Transverse colon (tissue), 4 donors: ENCODE measurements at regions not wholly inside any gene's neighbourhood (a gene's known extent, or its start where the extent isn't known, plus 50 kb on each side); places are given as distances from the start of the nearest gene placed in this dataset.

Source experiments
- DNase-seq: peaks from one replicate; pipeline ENCODE4 v3.0.0-alpha.2; 2019
- H3K27ac ChIP-seq, 4 donors: fragments of 200-600 bp; sonication (generic); 2 replicates each; pipeline ENCODE4 v1.5.1; 2016 to 2018; ENCODE audit warnings: inconsistent platforms in 4 of 4
- H3K27me3 ChIP-seq: fragments of 200-600 bp; sonication (generic); 2 replicates; pipeline ENCODE4 v1.5.1; 2017; ENCODE audit warnings: inconsistent platforms
- H3K36me3 ChIP-seq, 4 donors: fragments of 200-600 bp; sonication (generic); 2 replicates each; pipeline ENCODE4 v1.5.1; 2017 to 2019; ENCODE audit warnings: inconsistent platforms in 4 of 4
- H3K4me1 ChIP-seq, 4 donors: fragments of 200-600 bp; sonication (generic); 2 replicates each; pipeline ENCODE4 v1.5.1; 2017 to 2020; ENCODE audit warnings: inconsistent platforms in 4 of 4
- H3K4me3 ChIP-seq, 4 donors: fragments of 200-600 bp; sonication (generic); 1 replicate in 1 of 4; 2 replicates in 3 of 4; pipeline versions ENCODE4 v1.5.1 to v1.6.1; 2017 to 2019; ENCODE audit warnings: inconsistent platforms in 4 of 4
- H3K9me3 ChIP-seq, 2 donors: fragments of 200-600 bp; sonication (generic); 2 replicates each; pipeline ENCODE4 v1.5.1; 2017 to 2019; ENCODE audit warnings: inconsistent platforms in 2 of 2
- EP300 ChIP-seq: sonication (generic); formaldehyde crosslinking; IDR thresholded peaks from one replicate; pipeline ENCODE4 v1.6.1; 2017; ENCODE audit warnings: antibody characterized with exemption, low read depth
- POLR2A ChIP-seq: fragments of 450-650 bp; IDR thresholded peaks from one replicate; pipeline ENCODE4 v1.6.1; 2016; ENCODE audit warnings: antibody characterized with exemption, mild to moderate bottlenecking, moderate library complexity
- POLR2AphosphoS5 ChIP-seq, 3 donors: sonication (generic); formaldehyde crosslinking; IDR thresholded peaks; one replicate each; pipeline ENCODE4 v1.6.1; 2016; ENCODE audit warnings: antibody characterized with exemption in 3 of 3
- WGBS, 2 donors: methylation state at CpG; one replicate each; pipeline ENCODE4 v1.1.5; 2018; ENCODE audit warnings: low coverage in 1 of 2; 5-methylcytosine and 5-hydroxymethylcytosine counted together
- in situ Hi-C, 4 donors: fragments of 200-750 bp; cut with MboI; loops; one replicate each; pipeline versions ENCODE4 v1.15.0 to v1.15.1; 2017; ENCODE audit warnings: low sequenced_read_pairs in 3 of 4, low pct_ligation_motif_present in 1 of 4, low pct_unique_long_range_greater_than_20kb in 1 of 4
- intact Hi-C: fragments of 100-400 bp; cut with DNase I; formaldehyde crosslinking; loops from one replicate; pipeline ENCODE4 v1.15.1; 2023; ENCODE audit warnings: low total_unique reads
- TF ChIP-seq, protein P1 (sequence below), 5 experiments: fragments of 200-600 bp in 3 of 5; fragments of 450-650 bp in 2 of 5; sonication (generic) in 3 of 5; IDR thresholded peaks; 1 replicate in 2 of 5; 2 replicates in 3 of 5; pipeline ENCODE4 v1.5.1; 2016 to 2017; ENCODE audit warnings: antibody characterized with exemption in 5 of 5, inconsistent platforms in 3 of 5, mild to moderate bottlenecking in 2 of 5, moderate library complexity in 1 of 5

DNA sequence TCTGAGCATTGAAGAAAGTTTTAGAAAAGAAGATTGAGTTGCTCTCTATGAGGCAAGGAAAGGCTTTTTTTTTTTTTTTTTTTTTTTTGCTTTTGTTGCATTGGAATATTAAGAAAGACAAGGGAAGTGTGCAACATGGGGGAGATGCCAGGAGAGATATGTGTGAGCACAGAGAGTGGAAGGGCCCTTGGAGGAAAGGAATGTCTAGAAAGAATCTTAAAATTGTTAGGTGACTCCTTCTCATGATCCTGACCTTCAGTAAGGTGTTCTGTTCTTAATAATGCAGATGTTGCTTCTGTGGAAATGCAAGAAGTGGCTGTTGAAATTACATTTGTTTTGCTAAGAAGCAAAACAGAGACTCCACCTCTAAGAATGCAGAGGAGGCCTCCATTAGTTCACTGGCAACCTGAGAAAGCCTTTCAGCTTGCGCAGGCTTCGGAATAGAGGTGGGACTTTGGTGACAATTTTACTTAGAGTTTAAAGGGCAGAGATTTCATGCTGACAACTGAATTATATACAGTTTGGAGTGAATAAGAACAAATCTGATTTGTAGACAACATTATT is 118.0 kb upstream of the ASCC3 start:
- H3K36me3 ChIP-seq: no peaks in the 10 kb centered on the region
- 83 to 94% methylated on average over 2 of the region's 2 CpGs for WGBS, 2 donors
- H3K9me3 ChIP-seq: peaks cover 0 to 4% of the 10 kb centered on the region in 2 donors
- no peak overlapping the region for H3K4me3 ChIP-seq
- no peak for DNase-seq
- TF ChIP-seq POLR2AphosphoS5 (IDR thresholded peaks at IDR 0.05) (no peak), POLR2A (no peak)
- TF ChIP-seq, protein P1, sequence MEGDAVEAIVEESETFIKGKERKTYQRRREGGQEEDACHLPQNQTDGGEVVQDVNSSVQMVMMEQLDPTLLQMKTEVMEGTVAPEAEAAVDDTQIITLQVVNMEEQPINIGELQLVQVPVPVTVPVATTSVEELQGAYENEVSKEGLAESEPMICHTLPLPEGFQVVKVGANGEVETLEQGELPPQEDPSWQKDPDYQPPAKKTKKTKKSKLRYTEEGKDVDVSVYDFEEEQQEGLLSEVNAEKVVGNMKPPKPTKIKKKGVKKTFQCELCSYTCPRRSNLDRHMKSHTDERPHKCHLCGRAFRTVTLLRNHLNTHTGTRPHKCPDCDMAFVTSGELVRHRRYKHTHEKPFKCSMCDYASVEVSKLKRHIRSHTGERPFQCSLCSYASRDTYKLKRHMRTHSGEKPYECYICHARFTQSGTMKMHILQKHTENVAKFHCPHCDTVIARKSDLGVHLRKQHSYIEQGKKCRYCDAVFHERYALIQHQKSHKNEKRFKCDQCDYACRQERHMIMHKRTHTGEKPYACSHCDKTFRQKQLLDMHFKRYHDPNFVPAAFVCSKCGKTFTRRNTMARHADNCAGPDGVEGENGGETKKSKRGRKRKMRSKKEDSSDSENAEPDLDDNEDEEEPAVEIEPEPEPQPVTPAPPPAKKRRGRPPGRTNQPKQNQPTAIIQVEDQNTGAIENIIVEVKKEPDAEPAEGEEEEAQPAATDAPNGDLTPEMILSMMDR (IDR thresholded peaks at IDR 0.05): no peak
- H3K27ac ChIP-seq: no peak overlapping the region
- intact Hi-C loops (no loop called here), in situ Hi-C loops (no loop called here)
- peaks cover 0 to 9% (median 2%) of the 10 kb centered on the region in 4 donors for H3K4me1 ChIP-seq
- H3K27me3 ChIP-seq: no peaks in the 10 kb centered on the region

DNA sequence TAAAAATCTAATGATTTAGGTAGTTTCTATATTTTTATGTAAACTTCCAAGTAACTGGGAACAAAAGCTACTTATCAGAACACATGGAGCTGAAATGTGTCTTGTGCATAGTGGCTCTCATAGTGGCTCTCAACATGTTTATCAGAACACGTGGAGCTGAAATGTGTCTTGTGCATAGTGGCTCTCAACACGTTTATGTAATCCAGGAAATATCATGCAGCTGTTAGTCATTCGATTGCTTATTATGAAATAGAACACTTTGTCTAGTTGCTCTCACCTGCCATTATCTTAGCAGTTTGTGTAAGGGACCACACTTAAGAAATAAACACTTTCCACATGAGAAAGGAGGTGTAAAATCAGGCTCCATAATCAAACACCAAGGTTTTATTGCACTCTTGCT is 119.2 kb upstream of the ASCC3 start:
- Histone ChIP-seq H3K9me3 (peaks cover 0 to 4% of the 10 kb centered on the region in 2 donors), H3K4me1 (peaks cover 0 to 9% (median 2%) of the 10 kb centered on the region in 4 donors), H3K4me3 (no peak overlapping the region), H3K36me3 (no peaks in the 10 kb centered on the region), H3K27me3 (no peaks in the 10 kb centered on the region), H3K27ac (peak overlapping the region; percentile 10 to 64 (median 30))
- in situ Hi-C loops: no loop called here
- 16 to 22% methylated on average over 3 of the region's 3 CpGs for WGBS, 2 donors
- DNase-seq: no peak
- TF ChIP-seq, protein P1 (IDR thresholded peaks at IDR 0.05): no peak
- TF ChIP-seq EP300: no peak
- TF ChIP-seq POLR2A: no peak
- peak in 1 of 3 donors; percentile 45 for TF ChIP-seq POLR2AphosphoS5 (IDR thresholded peaks at IDR 0.05)
- intact Hi-C loops: no loop called here

DNA sequence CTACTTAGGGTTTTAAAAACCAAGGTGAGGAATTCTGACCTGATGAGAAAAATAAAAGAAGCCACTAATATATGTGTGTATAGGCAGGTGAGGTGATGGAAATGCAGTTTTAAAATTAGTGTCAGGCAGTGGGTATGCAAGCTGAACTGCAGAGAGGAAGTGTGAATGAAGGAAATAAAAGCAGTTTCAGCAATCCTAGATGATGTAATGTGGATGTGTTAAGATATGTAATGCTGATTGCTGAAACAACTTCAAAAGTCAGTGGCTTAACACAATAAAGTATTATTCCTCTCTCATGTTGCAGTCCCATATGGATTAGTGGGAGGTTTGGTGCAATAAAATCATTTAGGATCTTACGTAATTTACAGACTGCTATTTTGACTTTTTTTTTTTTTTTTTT is 119.9 kb upstream of the ASCC3 start:
- DNase-seq: no peak

DNA sequence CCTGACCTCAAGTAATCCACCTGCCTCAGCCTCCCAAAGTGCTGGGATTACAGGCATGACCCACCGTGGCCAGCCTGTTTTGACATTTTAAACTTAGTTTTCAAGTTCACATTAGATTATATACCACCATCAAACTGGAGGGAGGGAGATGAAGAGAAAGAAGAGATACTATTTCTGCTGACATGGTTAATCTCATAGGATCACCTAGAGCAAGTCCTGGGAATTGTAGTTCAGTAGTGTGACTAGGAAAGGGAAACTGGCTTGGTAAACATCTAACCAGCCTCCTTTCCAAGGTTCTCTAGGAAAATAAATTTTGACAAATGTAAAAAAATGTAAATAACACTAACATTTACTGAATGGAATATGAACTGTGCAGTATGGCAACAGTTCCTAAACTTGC is 120.5 kb upstream of the ASCC3 start:
- DNase-seq: no peak
- H3K27me3 ChIP-seq: no peaks in the 10 kb centered on the region
- H3K4me3 ChIP-seq: no peak overlapping the region
- WGBS, 2 donors: 20 to 42% methylated on average over 1 of the region's 1 CpG
- H3K27ac ChIP-seq: no peak overlapping the region
- no peak for TF ChIP-seq POLR2A
- TF ChIP-seq EP300: no peak
- TF ChIP-seq POLR2AphosphoS5 (IDR thresholded peaks at IDR 0.05): no peak
- TF ChIP-seq, protein P1 (IDR thresholded peaks at IDR 0.05): no peak
- H3K36me3 ChIP-seq: no peaks in the 10 kb centered on the region
- intact Hi-C loops (no loop called here), in situ Hi-C loops (no loop called here)
- H3K9me3 ChIP-seq: peaks cover 0 to 4% of the 10 kb centered on the region in 2 donors
- H3K4me1 ChIP-seq: peaks cover 0 to 9% (median 2%) of the 10 kb centered on the region in 4 donors

More for the DNA sequence above, 119.9 kb upstream of the ASCC3 start:
- Histone ChIP-seq H3K9me3 (peaks cover 0 to 4% of the 10 kb centered on the region in 2 donors), H3K36me3 (no peaks in the 10 kb centered on the region), H3K27ac (peak overlapping the region; percentile 10 to 64 (median 30)), H3K27me3 (no peaks in the 10 kb centered on the region), H3K4me1 (peaks cover 0 to 9% (median 2%) of the 10 kb centered on the region in 4 donors), H3K4me3 (no peak overlapping the region)
- in situ Hi-C loops: no loop called here
- intact Hi-C loops: no loop called here
- TF ChIP-seq POLR2A: no peak
- TF ChIP-seq, protein P1 (IDR thresholded peaks at IDR 0.05): no peak
- TF ChIP-seq POLR2AphosphoS5 (IDR thresholded peaks at IDR 0.05): no peak
- TF ChIP-seq EP300: no peak
- WGBS, 2 donors: 44 to 48% methylated on average over 1 of the region's 1 CpG
